ENCODE measurements at regions not wholly inside any gene's neighbourhood (a gene's known extent, or its start where the extent isn't known, plus 50 kb on each side); places are given as distances from the start of the nearest gene placed in this dataset.

- TF ChIP-seq REST (IDR thresholded peaks at IDR 0.05; ENCODE audit: low read depth, low read length) (no peak), SIN3A (IDR thresholded peaks at IDR 0.05; ENCODE audit: borderline replicate concordance, low read depth, low read length) (no peak), YY1 (IDR thresholded peaks at IDR 0.05; ENCODE audit: low read depth) (no peak), FOXM1 (IDR thresholded peaks at IDR 0.05; ENCODE audit: low read depth) (no peak), MAX (IDR thresholded peaks at IDR 0.05; ENCODE audit: low read depth) (no peak)
These were observed 287.8 kb upstream of the GOLIM4 start for GRCh38 chr3:168383573-168383972.

Data from SK-N-SH (cell line).